SK-N-SH (cell line): ENCODE measurements at regions not wholly inside any gene's neighbourhood (a gene's known extent, or its start where the extent isn't known, plus 50 kb on each side); places are given as distances from the start of the nearest gene placed in this dataset.

ENCODE experiments used
- CTCF ChIA-PET: fragments of 300-600, 350-600 bp; formaldehyde crosslinking; extraction: SDS; loops from one replicate; lab custom pipeline; 2021; lab: Yijun Ruan, JAX
- POLR2A ChIA-PET: fragments of 350-600 bp; sonication (Branson Sonifier 250); formaldehyde crosslinking; extraction: SDS; loops from one replicate; lab custom pipeline; 2020; ENCODE audit warnings: antibody characterized with exemption, inconsistent platforms; lab: Yijun Ruan, JAX
- DNase-seq: peaks from one replicate; pipeline ENCODE4 v3.0.0; 2012
- H2AFZ ChIP-seq: fragments of 200-600 bp; sonication (generic); 2 replicates; pipeline ENCODE4 v1.8.1; 2016; ENCODE audit warnings: antibody characterized with exemption, mild to moderate bottlenecking, low read depth
- H3F3A ChIP-seq: fragments of 200-600 bp; sonication (generic); replicated peaks from 2 replicates; pipeline ENCODE3; 2016; ENCODE audit warnings: antibody characterized with exemption, mild to moderate bottlenecking; ENCODE audit not compliant: insufficient read depth
- H3K27ac ChIP-seq, 2 experiments: fragments of 200-500 bp in 1 of 2; fragments of 200-600 bp in 1 of 2; sonication (Bioruptor generic) in 1 of 2; sonication (generic), shearing (Covaris generic) in 1 of 2; 2 replicates each; pipeline versions ENCODE4 v1.5.1 to v1.6.1; 2014 to 2016; ENCODE audit warnings: low read depth in 2 of 2, inconsistent platforms in 1 of 2, low read length in 1 of 2, mild to moderate bottlenecking in 1 of 2, mixed read lengths in 1 of 2
- H3K27me3 ChIP-seq: fragments of 200-600 bp; sonication (generic), shearing (Covaris generic); 2 replicates; pipeline ENCODE4 v1.6.1; 2016; ENCODE audit warnings: mixed run types; ENCODE audit not compliant: insufficient read depth
- H3K36me3 ChIP-seq, 2 experiments: fragments of 200-500 bp in 1 of 2; fragments of 200-600 bp in 1 of 2; sonication (Bioruptor generic) in 1 of 2; sonication (generic) in 1 of 2; replicated peaks in 1 of 2; 2 replicates each; pipeline versions ENCODE3 to v1.5.1; 2014 to 2016; ENCODE audit warnings: low read length in 1 of 2, mild to moderate bottlenecking in 1 of 2; ENCODE audit not compliant: insufficient read depth in 2 of 2, control insufficient read depth in 1 of 2
- H3K4me1 ChIP-seq, 2 experiments: fragments of 200-500 bp in 1 of 2; fragments of 200-600 bp in 1 of 2; sonication (Bioruptor generic) in 1 of 2; sonication (generic), shearing (Covaris generic) in 1 of 2; 2 replicates each; pipeline versions ENCODE4 v1.5.1 to v1.6.1; 2014 to 2016; ENCODE audit warnings: low read depth in 1 of 2, low read length in 1 of 2, mixed run types in 1 of 2; ENCODE audit not compliant: insufficient read depth in 2 of 2, control insufficient read depth in 1 of 2
- H3K4me2 ChIP-seq: fragments of 200-600 bp; sonication (generic), shearing (Covaris generic); 2 replicates; pipeline ENCODE4 v1.6.1; 2017; ENCODE audit warnings: mixed run types
- H3K4me3 ChIP-seq, 2 experiments: fragments of 200-500 bp in 1 of 2; fragments of 200-600 bp in 1 of 2; sonication (Bioruptor generic) in 1 of 2; sonication (generic), shearing (Covaris generic) in 1 of 2; 2 replicates each; pipeline versions ENCODE4 v1.5.1 to v1.8.1; 2014 to 2016; ENCODE audit warnings: low read depth in 2 of 2, inconsistent platforms in 1 of 2, low read length in 1 of 2, mild to moderate bottlenecking in 1 of 2, mixed read lengths in 1 of 2, moderate library complexity in 1 of 2
- H3K79me2 ChIP-seq: fragments of 200-600 bp; sonication (generic); 2 replicates; pipeline ENCODE4 v1.8.1; 2017; ENCODE audit warnings: mild to moderate bottlenecking; ENCODE audit not compliant: insufficient read depth
- H3K9ac ChIP-seq: fragments of 200-600 bp; sonication (generic); 2 replicates; pipeline ENCODE4 v1.6.1; 2017; ENCODE audit warnings: mixed run types
- H3K9me2 ChIP-seq: fragments of 200-600 bp; sonication (generic); 2 replicates; pipeline ENCODE4 v1.6.1; 2017; ENCODE audit warnings: mixed run types
- H3K9me3 ChIP-seq: fragments of 200-600 bp; sonication (generic); 2 replicates; pipeline ENCODE4 v1.6.1; 2017; ENCODE audit warnings: mixed run types, mild to moderate bottlenecking, moderate library complexity
- H4K20me1 ChIP-seq: fragments of 200-600 bp; sonication (generic); 2 replicates; pipeline ENCODE4 v1.6.1; 2017; ENCODE audit warnings: mild to moderate bottlenecking, mixed run types; ENCODE audit not compliant: insufficient read depth
- CHD2 ChIP-seq: fragments of 150-350 bp; IDR thresholded peaks from 2 replicates; pipeline ENCODE4 v1.6.1; 2018; ENCODE audit warnings: low read length; ENCODE audit not compliant: partially characterized antibody
- CTCF ChIP-seq: fragments of 200-600 bp; sonication (generic); IDR thresholded peaks from 2 replicates; pipeline ENCODE4 v1.6.1; 2017; ENCODE audit warnings: antibody characterized with exemption, mild to moderate bottlenecking, moderate library complexity
- ELF1 ChIP-seq: IDR thresholded peaks from 2 replicates; pipeline ENCODE4 v1.4.0; 2012
- FOXJ3 ChIP-seq: sonication (generic); formaldehyde crosslinking; IDR thresholded peaks from 2 replicates; pipeline ENCODE4 v1.5.1; 2020; ENCODE audit warnings: mild to moderate bottlenecking, missing genetic modification reagents
- FOXM1 ChIP-seq: IDR thresholded peaks from 2 replicates; pipeline ENCODE4 v1.4.0; 2012; ENCODE audit warnings: low read depth, mild to moderate bottlenecking
- GABPA ChIP-seq: IDR thresholded peaks from 2 replicates; pipeline ENCODE4 v1.4.0; 2012; ENCODE audit warnings: low read depth, mild to moderate bottlenecking
- GATA2 ChIP-seq: sonication (generic); formaldehyde crosslinking; IDR thresholded peaks from 2 replicates; pipeline ENCODE4 v1.5.0; 2020; ENCODE audit warnings: mild to moderate bottlenecking, missing genetic modification reagents
- MAX ChIP-seq: IDR thresholded peaks from 2 replicates; pipeline ENCODE4 v1.4.0; 2012; ENCODE audit warnings: low read depth
- MEF2A ChIP-seq: IDR thresholded peaks from 2 replicates; pipeline ENCODE4 v1.4.0; 2012; ENCODE audit warnings: low read depth, borderline replicate concordance
- NFIC ChIP-seq: IDR thresholded peaks from 2 replicates; pipeline ENCODE4 v1.4.0; 2012; ENCODE audit warnings: borderline replicate concordance
- NRF1 ChIP-seq: IDR thresholded peaks from 2 replicates; pipeline ENCODE4 v1.6.1; 2012; ENCODE audit warnings: low read depth, mild to moderate bottlenecking, low read length
- PBX3 ChIP-seq: IDR thresholded peaks from 2 replicates; pipeline ENCODE4; 2012
- POLR2AphosphoS5 ChIP-seq: IDR thresholded peaks from 2 replicates; pipeline ENCODE4 v1.6.1; 2012; ENCODE audit warnings: low read depth, low read length
- RCOR1 ChIP-seq: fragments of 150-350 bp; IDR thresholded peaks from 2 replicates; pipeline ENCODE4 v1.6.1; 2017; ENCODE audit warnings: antibody characterized with exemption, low read length
- REST ChIP-seq: IDR thresholded peaks from 2 replicates; pipeline ENCODE4 v1.6.1; 2012; ENCODE audit warnings: mild to moderate bottlenecking, low read depth, low read length, moderate library complexity
- RXRA ChIP-seq: IDR thresholded peaks from 2 replicates; pipeline ENCODE4 v1.4.0; 2012; ENCODE audit warnings: low read depth, mild to moderate bottlenecking, borderline replicate concordance
- TAF1 ChIP-seq: IDR thresholded peaks from 2 replicates; pipeline ENCODE4 v1.6.1; 2012; ENCODE audit warnings: low read depth, mild to moderate bottlenecking, low read length, moderate library complexity, borderline replicate concordance
- TCF12 ChIP-seq: IDR thresholded peaks from 2 replicates; pipeline ENCODE4 v1.4.0; 2012
- TEAD4 ChIP-seq: IDR thresholded peaks from 2 replicates; pipeline ENCODE4 v1.4.0; 2012; ENCODE audit warnings: mild to moderate bottlenecking, borderline replicate concordance; ENCODE audit not compliant: insufficient read depth
- USF1 ChIP-seq: IDR thresholded peaks from 2 replicates; pipeline ENCODE4 v1.4.0; 2012; ENCODE audit warnings: low read depth, borderline replicate concordance
- WGBS: methylation state at CpG from one replicate; pipeline ENCODE4 v1.1.6; 2017; ENCODE audit warnings: low lambda C conversion rate; 5-methylcytosine and 5-hydroxymethylcytosine counted together

GRCh38 chr1:5105744-5106143, 451.3 kb downstream of the AJAP1 start:
- no peak overlapping the region for H3K4me2 ChIP-seq
- no peaks in the 10 kb centered on the region for H3K4me1 ChIP-seq
- H3K9ac ChIP-seq: no peak overlapping the region
- no peak overlapping the region for H3K27ac ChIP-seq
- DNase-seq: no peak
- H3K4me3 ChIP-seq: no peak overlapping the region
- whole genome bisulfite sequencing: 14% methylated on average over 2 of the region's 2 CpGs
- H3K9me2 ChIP-seq: no peaks in the 10 kb centered on the region
- no peaks in the 10 kb centered on the region for H3K36me3 ChIP-seq
- H4K20me1 ChIP-seq: no peaks in the 10 kb centered on the region
- H2AFZ ChIP-seq: no peak overlapping the region
- H3K27me3 ChIP-seq: no peaks in the 10 kb centered on the region
- no peaks in the 10 kb centered on the region for H3F3A ChIP-seq
- no peaks in the 10 kb centered on the region; the same call in 1 of the 2 replicates for H3K9me3 ChIP-seq
- no peaks in the 10 kb centered on the region for H3K79me2 ChIP-seq
- TF ChIP-seq NRF1 (no peak), FOXJ3 (CRISPR knock-in tag) (no peak), USF1 (no peak), CHD2 (no peak), CTCF (no peak), RCOR1 (no peak), REST (no peak), PBX3 (no peak), NFIC (no peak), POLR2AphosphoS5 (no peak), GABPA (no peak), TCF12 (no peak), ELF1 (no peak), FOXM1 (no peak), MEF2A (no peak), RXRA (no peak), TEAD4 (no peak), GATA2 (no peak), TAF1 (no peak), MAX (no peak)
- POLR2A ChIA-PET: no interaction called here
- CTCF ChIA-PET: no interaction called here
